GM20000 (cell line): ENCODE measurements at regions not wholly inside any gene's neighbourhood (a gene's known extent, or its start where the extent isn't known, plus 50 kb on each side); places are given as distances from the start of the nearest gene placed in this dataset.
A peak's percentile ranks its signal among the peaks of the same experiment; 100 is the strongest.

Experiments used
- DNase-seq: peaks from one replicate; pipeline ENCODE4 v3.0.0; 2012; ENCODE audit warnings: low spot score
- TF ChIP-seq, protein P1 (sequence below): IDR thresholded peaks from 2 replicates; pipeline ENCODE4 v1.5.1; 2012; ENCODE audit warnings: mild to moderate bottlenecking, control low read depth; ENCODE audit errors: extremely low read depth, missing control alignments

GRCh38 chr5:63456279-63456678 lies 506.0 kb downstream of the HTR1A start:
- TF ChIP-seq, protein P1, sequence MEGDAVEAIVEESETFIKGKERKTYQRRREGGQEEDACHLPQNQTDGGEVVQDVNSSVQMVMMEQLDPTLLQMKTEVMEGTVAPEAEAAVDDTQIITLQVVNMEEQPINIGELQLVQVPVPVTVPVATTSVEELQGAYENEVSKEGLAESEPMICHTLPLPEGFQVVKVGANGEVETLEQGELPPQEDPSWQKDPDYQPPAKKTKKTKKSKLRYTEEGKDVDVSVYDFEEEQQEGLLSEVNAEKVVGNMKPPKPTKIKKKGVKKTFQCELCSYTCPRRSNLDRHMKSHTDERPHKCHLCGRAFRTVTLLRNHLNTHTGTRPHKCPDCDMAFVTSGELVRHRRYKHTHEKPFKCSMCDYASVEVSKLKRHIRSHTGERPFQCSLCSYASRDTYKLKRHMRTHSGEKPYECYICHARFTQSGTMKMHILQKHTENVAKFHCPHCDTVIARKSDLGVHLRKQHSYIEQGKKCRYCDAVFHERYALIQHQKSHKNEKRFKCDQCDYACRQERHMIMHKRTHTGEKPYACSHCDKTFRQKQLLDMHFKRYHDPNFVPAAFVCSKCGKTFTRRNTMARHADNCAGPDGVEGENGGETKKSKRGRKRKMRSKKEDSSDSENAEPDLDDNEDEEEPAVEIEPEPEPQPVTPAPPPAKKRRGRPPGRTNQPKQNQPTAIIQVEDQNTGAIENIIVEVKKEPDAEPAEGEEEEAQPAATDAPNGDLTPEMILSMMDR = no peak
- DNase-seq = no peak

DNA sequence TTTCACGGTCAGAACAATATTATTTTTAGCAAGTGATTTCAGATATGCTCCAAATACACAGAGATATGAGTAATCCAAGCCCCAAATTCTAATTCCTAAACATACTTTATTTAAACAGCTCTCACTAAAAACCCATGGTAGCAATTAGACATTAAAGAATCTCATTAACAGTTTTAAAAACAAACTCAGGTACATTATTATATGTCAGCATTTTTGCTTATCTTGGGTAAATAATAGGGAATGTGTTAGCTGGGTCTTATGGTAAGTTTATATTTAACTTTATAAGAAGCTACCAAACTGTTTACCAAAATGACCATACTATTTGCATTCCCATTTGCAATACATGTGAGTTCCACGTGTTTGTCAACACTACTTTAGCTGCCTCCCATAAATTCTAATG lies 511.1 kb downstream of the HTR1A start:
- TF ChIP-seq, protein P1 = no peak
- DNase-seq = no peak

- TF ChIP-seq, protein P1 = no peak
- DNase-seq = no peak
Observed at GRCh38 chr5:63439537-63439936, 522.7 kb downstream of the HTR1A start.

DNA sequence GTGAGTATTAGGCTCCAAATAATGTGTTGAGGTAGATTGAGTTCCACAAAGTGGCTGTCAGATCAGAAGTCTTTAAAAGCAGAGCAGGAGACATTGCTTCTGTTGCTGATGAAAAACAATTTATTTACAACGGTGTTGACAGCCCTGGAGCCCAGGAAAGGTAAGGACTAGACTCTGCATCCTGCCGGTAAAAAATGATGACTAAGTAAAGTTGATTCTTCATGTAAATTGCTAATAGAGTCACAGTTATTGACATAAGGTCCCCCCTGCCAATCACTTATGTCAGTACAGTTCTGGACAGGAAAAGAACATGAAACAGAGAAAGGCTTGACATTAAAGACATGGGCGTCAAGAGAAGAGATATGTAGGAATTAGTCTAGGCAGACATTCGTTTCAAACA lies 552.5 kb downstream of the HTR1A start:
- TF ChIP-seq, protein P1 = no peak
- DNase-seq = no peak

GRCh38 chr5:63408984-63409383 lies 553.3 kb downstream of the HTR1A start:
- TF ChIP-seq, protein P1 = no peak
- DNase-seq = no peak

DNA sequence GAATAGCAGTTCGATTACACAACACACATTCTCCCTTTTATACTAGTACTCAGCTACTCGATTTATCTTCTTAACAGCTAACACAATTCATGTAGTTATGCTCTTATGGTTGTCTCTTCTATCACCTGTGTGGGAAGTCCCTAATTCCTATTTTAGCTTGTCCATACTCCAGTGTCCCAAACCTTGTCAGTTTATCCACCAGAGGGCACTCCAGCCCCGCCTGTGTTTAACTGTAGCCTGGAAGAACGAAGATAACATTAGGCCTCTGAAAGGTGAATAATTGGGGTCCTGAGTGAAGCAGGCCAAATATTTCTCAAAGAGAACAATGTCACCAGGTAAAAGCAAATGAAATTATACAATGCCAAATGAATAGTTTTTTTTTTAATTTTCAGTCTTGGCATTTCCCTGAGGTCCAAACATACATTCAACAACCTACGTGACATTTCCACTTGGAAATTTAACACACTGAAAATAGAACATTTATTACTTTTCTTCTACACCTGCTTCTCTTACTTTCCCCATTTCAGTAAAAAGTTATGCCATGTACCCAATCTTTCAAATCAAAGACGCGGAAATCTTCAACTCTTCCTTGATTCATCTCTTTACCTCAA lies 560.7 kb downstream of the HTR1A start:
- TF ChIP-seq, protein P1 = peak; percentile 70
- peak; percentile 26 for DNase-seq

DNA sequence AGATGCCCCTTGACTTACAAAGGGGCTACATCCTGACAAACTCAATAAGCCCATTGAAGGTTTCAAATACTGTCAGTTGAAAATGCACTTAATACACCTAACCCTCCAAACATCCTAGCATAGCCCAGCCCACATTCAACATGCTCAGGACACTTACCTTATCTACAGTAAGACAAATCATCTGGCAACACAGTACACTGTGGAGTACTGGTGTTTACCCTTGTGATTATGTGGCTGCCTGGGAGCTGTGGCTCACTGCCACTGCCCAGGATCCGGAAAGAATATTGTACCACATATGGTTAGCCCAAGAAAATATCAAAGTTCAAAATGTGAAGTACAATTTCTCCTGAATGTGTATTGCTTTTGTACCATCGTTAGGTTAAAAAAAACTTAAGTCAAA lies 562.2 kb downstream of the HTR1A start:
- TF ChIP-seq, protein P1 = no peak
- no peak for DNase-seq
